H1 (cell line): ENCODE measurements at regions not wholly inside any gene's neighbourhood (a gene's known extent, or its start where the extent isn't known, plus 50 kb on each side); places are given as distances from the start of the nearest gene placed in this dataset.

Experiments used
- TF ChIP-seq, protein P1 (sequence below): fragments of 300-600 bp; sonication (generic); IDR thresholded peaks from 2 replicates; pipeline ENCODE4 v1.7.1; 2012; ENCODE audit warnings: low read length, moderate library complexity, mild to moderate bottlenecking, inconsistent platforms; ENCODE audit not compliant: insufficient replicate concordance

- TF ChIP-seq, protein P1, sequence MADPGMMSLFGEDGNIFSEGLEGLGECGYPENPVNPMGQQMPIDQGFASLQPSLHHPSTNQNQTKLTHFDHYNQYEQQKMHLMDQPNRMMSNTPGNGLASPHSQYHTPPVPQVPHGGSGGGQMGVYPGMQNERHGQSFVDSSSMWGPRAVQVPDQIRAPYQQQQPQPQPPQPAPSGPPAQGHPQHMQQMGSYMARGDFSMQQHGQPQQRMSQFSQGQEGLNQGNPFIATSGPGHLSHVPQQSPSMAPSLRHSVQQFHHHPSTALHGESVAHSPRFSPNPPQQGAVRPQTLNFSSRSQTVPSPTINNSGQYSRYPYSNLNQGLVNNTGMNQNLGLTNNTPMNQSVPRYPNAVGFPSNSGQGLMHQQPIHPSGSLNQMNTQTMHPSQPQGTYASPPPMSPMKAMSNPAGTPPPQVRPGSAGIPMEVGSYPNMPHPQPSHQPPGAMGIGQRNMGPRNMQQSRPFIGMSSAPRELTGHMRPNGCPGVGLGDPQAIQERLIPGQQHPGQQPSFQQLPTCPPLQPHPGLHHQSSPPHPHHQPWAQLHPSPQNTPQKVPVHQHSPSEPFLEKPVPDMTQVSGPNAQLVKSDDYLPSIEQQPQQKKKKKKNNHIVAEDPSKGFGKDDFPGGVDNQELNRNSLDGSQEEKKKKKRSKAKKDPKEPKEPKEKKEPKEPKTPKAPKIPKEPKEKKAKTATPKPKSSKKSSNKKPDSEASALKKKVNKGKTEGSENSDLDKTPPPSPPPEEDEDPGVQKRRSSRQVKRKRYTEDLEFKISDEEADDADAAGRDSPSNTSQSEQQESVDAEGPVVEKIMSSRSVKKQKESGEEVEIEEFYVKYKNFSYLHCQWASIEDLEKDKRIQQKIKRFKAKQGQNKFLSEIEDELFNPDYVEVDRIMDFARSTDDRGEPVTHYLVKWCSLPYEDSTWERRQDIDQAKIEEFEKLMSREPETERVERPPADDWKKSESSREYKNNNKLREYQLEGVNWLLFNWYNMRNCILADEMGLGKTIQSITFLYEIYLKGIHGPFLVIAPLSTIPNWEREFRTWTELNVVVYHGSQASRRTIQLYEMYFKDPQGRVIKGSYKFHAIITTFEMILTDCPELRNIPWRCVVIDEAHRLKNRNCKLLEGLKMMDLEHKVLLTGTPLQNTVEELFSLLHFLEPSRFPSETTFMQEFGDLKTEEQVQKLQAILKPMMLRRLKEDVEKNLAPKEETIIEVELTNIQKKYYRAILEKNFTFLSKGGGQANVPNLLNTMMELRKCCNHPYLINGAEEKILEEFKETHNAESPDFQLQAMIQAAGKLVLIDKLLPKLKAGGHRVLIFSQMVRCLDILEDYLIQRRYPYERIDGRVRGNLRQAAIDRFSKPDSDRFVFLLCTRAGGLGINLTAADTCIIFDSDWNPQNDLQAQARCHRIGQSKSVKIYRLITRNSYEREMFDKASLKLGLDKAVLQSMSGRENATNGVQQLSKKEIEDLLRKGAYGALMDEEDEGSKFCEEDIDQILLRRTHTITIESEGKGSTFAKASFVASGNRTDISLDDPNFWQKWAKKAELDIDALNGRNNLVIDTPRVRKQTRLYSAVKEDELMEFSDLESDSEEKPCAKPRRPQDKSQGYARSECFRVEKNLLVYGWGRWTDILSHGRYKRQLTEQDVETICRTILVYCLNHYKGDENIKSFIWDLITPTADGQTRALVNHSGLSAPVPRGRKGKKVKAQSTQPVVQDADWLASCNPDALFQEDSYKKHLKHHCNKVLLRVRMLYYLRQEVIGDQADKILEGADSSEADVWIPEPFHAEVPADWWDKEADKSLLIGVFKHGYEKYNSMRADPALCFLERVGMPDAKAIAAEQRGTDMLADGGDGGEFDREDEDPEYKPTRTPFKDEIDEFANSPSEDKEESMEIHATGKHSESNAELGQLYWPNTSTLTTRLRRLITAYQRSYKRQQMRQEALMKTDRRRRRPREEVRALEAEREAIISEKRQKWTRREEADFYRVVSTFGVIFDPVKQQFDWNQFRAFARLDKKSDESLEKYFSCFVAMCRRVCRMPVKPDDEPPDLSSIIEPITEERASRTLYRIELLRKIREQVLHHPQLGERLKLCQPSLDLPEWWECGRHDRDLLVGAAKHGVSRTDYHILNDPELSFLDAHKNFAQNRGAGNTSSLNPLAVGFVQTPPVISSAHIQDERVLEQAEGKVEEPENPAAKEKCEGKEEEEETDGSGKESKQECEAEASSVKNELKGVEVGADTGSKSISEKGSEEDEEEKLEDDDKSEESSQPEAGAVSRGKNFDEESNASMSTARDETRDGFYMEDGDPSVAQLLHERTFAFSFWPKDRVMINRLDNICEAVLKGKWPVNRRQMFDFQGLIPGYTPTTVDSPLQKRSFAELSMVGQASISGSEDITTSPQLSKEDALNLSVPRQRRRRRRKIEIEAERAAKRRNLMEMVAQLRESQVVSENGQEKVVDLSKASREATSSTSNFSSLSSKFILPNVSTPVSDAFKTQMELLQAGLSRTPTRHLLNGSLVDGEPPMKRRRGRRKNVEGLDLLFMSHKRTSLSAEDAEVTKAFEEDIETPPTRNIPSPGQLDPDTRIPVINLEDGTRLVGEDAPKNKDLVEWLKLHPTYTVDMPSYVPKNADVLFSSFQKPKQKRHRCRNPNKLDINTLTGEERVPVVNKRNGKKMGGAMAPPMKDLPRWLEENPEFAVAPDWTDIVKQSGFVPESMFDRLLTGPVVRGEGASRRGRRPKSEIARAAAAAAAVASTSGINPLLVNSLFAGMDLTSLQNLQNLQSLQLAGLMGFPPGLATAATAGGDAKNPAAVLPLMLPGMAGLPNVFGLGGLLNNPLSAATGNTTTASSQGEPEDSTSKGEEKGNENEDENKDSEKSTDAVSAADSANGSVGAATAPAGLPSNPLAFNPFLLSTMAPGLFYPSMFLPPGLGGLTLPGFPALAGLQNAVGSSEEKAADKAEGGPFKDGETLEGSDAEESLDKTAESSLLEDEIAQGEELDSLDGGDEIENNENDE = no peak
Measured at GRCh38 chr4:101555341-101555880, 208.1 kb upstream of the PPP3CA start (continued).
